ENCODE measurements at regions not wholly inside any gene's neighbourhood (a gene's known extent, or its start where the extent isn't known, plus 50 kb on each side); places are given as distances from the start of the nearest gene placed in this dataset.
"Not testable (repeated sequence)": the region's sequence is repeated elsewhere in the genome, so short reads cannot be mapped to it uniquely, and the experiment has no call there.

GRCh38 chr1:56250809-56251208 lies 328.6 kb downstream of the PLPP3 start:
- TF ChIP-seq CTCF (IDR thresholded peaks at IDR 0.05), result no peak
- no peaks in the 10 kb centered on the region for H3K4me1 Mint-ChIP-seq (ENCODE audit: low read depth)
- H3K4me3 Mint-ChIP-seq, result no peak overlapping the region
- no peaks in the 10 kb centered on the region for H3K27me3 Mint-ChIP-seq (ENCODE audit: insufficient read depth)
- peaks cover 2% of the 10 kb centered on the region for H3K9me3 Mint-ChIP-seq
- H3K36me3 Mint-ChIP-seq (ENCODE audit: low read depth), result no peaks in the 10 kb centered on the region
- no peak overlapping the region for H3K27ac Mint-ChIP-seq
- DNase-seq, result no peak

- TF ChIP-seq CTCF (IDR thresholded peaks at IDR 0.05), result no peak
Observed at GRCh38 chr1:56249234-56249633, 330.1 kb downstream of the PLPP3 start.

GRCh38 chr1:56248138-56248537 lies 331.2 kb downstream of the PLPP3 start:
- DNase-seq, result no peak
- H3K36me3 Mint-ChIP-seq (ENCODE audit: low read depth), result no peaks in the 10 kb centered on the region
- no peaks in the 10 kb centered on the region for H3K4me1 Mint-ChIP-seq (ENCODE audit: low read depth)
- no peak overlapping the region for H3K27ac Mint-ChIP-seq
- no peak overlapping the region for H3K4me3 Mint-ChIP-seq
- TF ChIP-seq CTCF (IDR thresholded peaks at IDR 0.05), result no peak
- peaks cover 5% of the 10 kb centered on the region for H3K9me3 Mint-ChIP-seq
- H3K27me3 Mint-ChIP-seq (ENCODE audit: insufficient read depth), result no peaks in the 10 kb centered on the region

More at GRCh38 chr1:56249234-56249633, 330.1 kb downstream of the PLPP3 start:
- Mint-ChIP-seq H3K36me3 (ENCODE audit: low read depth) (no peaks in the 10 kb centered on the region), H3K27me3 (ENCODE audit: insufficient read depth) (no peaks in the 10 kb centered on the region), H3K27ac (no peak overlapping the region), H3K9me3 (peaks cover 5% of the 10 kb centered on the region), H3K4me3 (no peak overlapping the region), H3K4me1 (ENCODE audit: low read depth) (no peaks in the 10 kb centered on the region)
- DNase-seq, result no peak

GRCh38 chr1:56246726-56247125 lies 332.6 kb downstream of the PLPP3 start:
- DNase-seq, result peak; percentile 5
- peaks cover 10% of the 10 kb centered on the region for H3K9me3 Mint-ChIP-seq
- not testable (repeated sequence) for H3K4me1 Mint-ChIP-seq (ENCODE audit: low read depth); H3K36me3 Mint-ChIP-seq (ENCODE audit: low read depth); H3K4me3 Mint-ChIP-seq; H3K27ac Mint-ChIP-seq; H3K27me3 Mint-ChIP-seq (ENCODE audit: insufficient read depth)

- no peak for TF ChIP-seq CTCF (IDR thresholded peaks at IDR 0.05)
- no peaks in the 10 kb centered on the region for H3K36me3 Mint-ChIP-seq (ENCODE audit: low read depth)
Observed at GRCh38 chr1:56240400-56240799, 339.0 kb downstream of the PLPP3 start.

GRCh38 chr1:56237491-56238064 lies 341.8 kb downstream of the PLPP3 start:
- Mint-ChIP-seq H3K9me3 (peaks cover 22% of the 10 kb centered on the region), H3K4me1 (ENCODE audit: low read depth) (no peaks in the 10 kb centered on the region), H3K4me3 (no peak overlapping the region), H3K27ac (no peak overlapping the region), H3K36me3 (ENCODE audit: low read depth) (no peaks in the 10 kb centered on the region), H3K27me3 (ENCODE audit: insufficient read depth) (peaks cover 3% of the 10 kb centered on the region; the same call in 1 of the 2 replicates)
- no peak for DNase-seq
- TF ChIP-seq CTCF (IDR thresholded peaks at IDR 0.05), result no peak

More at GRCh38 chr1:56240400-56240799, 339.0 kb downstream of the PLPP3 start:
- no peak for DNase-seq
- no peak overlapping the region for H3K4me3 Mint-ChIP-seq
- H3K27ac Mint-ChIP-seq, result no peak overlapping the region
- no peaks in the 10 kb centered on the region for H3K27me3 Mint-ChIP-seq (ENCODE audit: insufficient read depth)
- no peaks in the 10 kb centered on the region for H3K4me1 Mint-ChIP-seq (ENCODE audit: low read depth)
- peaks cover 18% of the 10 kb centered on the region for H3K9me3 Mint-ChIP-seq
